HG03135 (cell line): ENCODE measurements at regions not wholly inside any gene's neighbourhood (a gene's known extent, or its start where the extent isn't known, plus 50 kb on each side); places are given as distances from the start of the nearest gene placed in this dataset.
A peak's percentile ranks its signal among the peaks of the same experiment; 100 is the strongest.

Experiments
- ATAC-seq: cut with Tn5 transposase; IDR thresholded peaks from one replicate; pipeline ENCODE4 v1.9.1; 2021; ENCODE audit warnings: mild to moderate bottlenecking, moderate library complexity; ENCODE audit not compliant: unreplicated experiment

GRCh38 chr2:103809941-103810441 is 1043.9 kb upstream of the POU3F3 start:
- ATAC-seq, result no peak

- ATAC-seq, result no peak
Measured at GRCh38 chr2:103810875-103811274, 1043.0 kb upstream of the POU3F3 start.

- no peak for ATAC-seq
Measured at GRCh38 chr2:103814016-103814415, 1039.9 kb upstream of the POU3F3 start.

- no peak for ATAC-seq
Measured at GRCh38 chr2:103815731-103816130, 1038.2 kb upstream of the POU3F3 start.

GRCh38 chr2:103817746-103818145 is 1036.2 kb upstream of the POU3F3 start:
- no peak for ATAC-seq

GRCh38 chr2:103818176-103818575 is 1035.7 kb upstream of the POU3F3 start:
- no peak for ATAC-seq

GRCh38 chr2:103819599-103819998 is 1034.3 kb upstream of the POU3F3 start:
- ATAC-seq, result no peak

- no peak for ATAC-seq
Measured at GRCh38 chr2:103823847-103824246, 1030.1 kb upstream of the POU3F3 start.

GRCh38 chr2:103847276-103847675 is 1006.6 kb upstream of the POU3F3 start:
- ATAC-seq, result no peak

GRCh38 chr2:103859238-103859637 is 994.7 kb upstream of the POU3F3 start:
- ATAC-seq, result no peak

GRCh38 chr2:103860016-103860415 is 993.9 kb upstream of the POU3F3 start:
- ATAC-seq, result peak; percentile 75

- no peak for ATAC-seq
Measured at GRCh38 chr2:103868396-103868795, 985.5 kb upstream of the POU3F3 start.

- ATAC-seq, result no peak
Measured at GRCh38 chr2:103873716-103874351, 980.1 kb upstream of the POU3F3 start.

- ATAC-seq, result no peak
Measured at GRCh38 chr2:103875131-103875530, 978.8 kb upstream of the POU3F3 start.

- ATAC-seq, result no peak
Measured at GRCh38 chr2:103875531-103875930, 978.4 kb upstream of the POU3F3 start.

- ATAC-seq, result no peak
Measured at GRCh38 chr2:103876611-103877010, 977.3 kb upstream of the POU3F3 start.

- no peak for ATAC-seq
Measured at GRCh38 chr2:103879101-103879500, 974.8 kb upstream of the POU3F3 start.

- ATAC-seq, result no peak
Measured at GRCh38 chr2:103880081-103880834, 973.7 kb upstream of the POU3F3 start.

- ATAC-seq, result no peak
Measured at GRCh38 chr2:103887625-103888024, 966.3 kb upstream of the POU3F3 start.

GRCh38 chr2:103896182-103896581 is 957.7 kb upstream of the POU3F3 start:
- ATAC-seq, result no peak

GRCh38 chr2:103898561-103898960 is 955.4 kb upstream of the POU3F3 start:
- ATAC-seq, result no peak

GRCh38 chr2:103902347-103902746 is 951.6 kb upstream of the POU3F3 start:
- ATAC-seq, result no peak
